HS-27A (cell line): ENCODE measurements at regions not wholly inside any gene's neighbourhood (a gene's known extent, or its start where the extent isn't known, plus 50 kb on each side); places are given as distances from the start of the nearest gene placed in this dataset.

Source experiments
- DNase-seq: peaks from one replicate; pipeline ENCODE4 v3.0.0-alpha.2; 2012; ENCODE audit warnings: low read depth, missing footprints

DNA sequence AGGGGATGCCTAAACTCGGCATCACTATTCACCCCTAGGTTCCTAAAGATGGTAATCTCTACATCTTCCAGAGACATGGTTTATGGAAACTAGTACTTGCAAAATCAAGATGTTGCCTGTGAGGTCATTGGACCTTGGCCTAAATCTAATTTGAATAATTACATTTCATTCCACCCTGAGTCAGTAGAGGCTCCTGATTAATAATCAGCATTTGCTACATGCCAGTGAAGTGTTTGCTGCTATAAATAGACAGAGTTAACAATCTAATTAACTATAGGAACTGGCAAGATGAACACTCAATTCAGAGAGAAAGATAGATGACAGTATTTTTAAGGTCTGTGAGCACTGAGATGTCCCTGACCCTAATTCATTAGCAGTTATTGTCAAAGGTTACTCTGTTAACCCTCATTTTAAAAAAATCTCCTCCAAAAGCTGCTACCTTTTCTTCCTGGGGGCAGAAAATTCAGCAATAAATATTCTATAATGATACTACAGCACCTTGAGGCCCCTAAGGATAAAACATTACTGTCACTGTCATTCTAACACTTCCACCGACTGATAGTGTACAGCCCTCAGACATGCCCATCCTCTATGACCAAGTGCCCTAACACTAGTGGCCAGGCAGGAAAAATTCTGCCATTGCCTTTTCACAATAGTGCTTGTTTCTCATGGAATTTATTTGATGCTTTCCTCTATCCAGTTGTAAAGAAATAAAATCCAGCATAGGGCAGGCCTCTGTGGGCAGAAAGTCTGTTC lies 65.7 kb upstream of the CCDC196 start:
- DNase-seq, result no peak

DNA sequence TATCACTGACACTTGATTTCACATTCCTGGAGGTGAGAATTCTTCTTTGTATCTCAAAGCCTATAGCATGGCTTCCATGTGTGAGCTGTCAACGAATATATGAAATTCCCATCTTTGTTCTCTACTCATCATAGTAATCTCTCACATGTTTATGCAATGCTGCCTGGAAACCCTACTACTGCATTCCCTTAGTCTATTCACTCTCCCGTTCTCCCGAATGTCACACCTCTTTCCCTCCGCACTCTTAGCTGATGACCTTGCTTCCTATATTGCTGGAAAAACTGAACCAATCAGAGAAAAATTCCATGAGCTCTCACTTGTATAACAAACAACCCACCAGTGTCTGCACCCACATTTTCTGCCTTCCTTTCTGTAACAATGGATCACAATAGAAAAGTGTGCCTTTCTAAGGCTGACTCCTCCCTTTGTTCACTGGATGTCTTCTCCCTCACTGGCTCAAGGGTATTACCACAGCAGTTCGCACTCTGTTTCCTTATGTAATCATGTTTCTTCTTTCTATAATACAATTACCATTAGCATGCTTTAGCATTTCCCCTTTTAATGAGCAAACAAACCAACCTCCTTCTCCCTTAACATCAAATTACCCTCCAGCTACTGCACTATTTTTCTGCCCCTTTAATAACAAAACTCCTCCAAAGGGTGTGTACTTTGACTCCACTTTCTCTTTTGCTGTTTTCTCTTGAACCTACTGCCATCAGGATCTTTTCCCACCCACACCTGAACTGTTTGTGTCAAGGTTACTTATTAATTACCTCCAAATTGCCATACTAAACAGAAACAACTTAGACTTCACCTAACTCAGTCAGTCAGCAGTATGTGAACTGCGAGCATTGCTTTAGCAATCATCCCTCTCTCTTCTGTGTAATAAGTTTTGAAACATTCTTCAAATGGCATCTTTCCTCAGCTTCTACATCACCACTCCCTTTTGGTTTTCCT lies 63.9 kb upstream of the CCDC196 start:
- DNase-seq, result no peak

DNA sequence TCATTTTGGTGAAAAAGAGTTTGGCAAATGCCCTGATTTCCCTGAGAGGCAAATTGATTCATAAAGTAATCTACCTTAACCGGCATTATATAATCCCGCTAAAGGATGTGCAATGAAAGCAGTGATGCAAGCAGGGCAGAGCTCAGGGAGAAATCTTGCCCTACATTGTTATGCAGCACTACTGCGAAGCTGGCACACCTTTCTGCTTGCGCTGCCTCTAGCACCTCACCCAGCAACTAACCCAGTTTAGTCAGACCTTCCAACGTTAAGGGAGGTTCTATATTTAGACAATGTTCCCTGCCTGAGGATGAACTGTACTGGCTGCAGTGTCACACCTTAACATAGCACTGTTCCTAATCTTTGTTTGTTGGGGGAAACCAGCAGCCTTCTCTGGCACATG lies 60.8 kb upstream of the CCDC196 start:
- DNase-seq, result no peak

DNA sequence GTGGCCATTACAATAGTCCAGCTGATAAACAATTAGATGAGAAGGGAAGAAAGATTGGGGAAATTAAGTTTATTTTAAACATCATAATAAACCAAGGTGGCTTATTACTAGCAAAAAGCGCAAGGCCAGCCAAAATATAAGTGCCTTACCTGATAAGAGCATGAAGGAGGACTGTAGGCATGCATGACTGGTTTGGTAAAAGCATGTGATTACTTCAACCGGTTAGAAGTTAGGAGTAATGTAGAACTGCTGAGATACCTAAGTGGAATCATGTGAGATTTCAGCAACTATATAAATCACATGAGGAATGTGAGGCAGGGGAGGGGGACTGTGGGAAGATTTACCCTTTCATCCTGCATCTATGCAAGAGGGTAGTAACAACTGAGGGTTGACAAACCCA lies 59.7 kb upstream of the CCDC196 start:
- DNase-seq, result no peak

DNA sequence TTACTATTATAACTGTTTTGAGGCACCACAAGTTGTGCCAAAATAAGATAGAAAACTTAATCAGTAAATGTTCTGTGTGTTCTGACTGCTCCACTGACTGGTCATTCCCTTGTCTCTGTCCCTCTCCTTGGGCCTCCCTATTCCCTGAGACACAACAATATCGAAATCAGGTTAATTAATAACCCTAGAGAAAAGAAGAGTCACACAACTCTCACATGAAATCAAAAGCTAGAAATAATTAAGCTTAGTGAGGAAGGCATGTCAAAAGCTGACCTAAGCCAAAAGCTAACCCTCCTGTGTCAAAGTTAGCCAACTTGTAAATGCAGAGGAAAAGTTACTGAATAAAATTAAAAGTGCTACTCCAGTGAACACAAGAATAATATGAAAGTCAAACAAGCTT lies 53.8 kb upstream of the CCDC196 start:
- no peak for DNase-seq

DNA sequence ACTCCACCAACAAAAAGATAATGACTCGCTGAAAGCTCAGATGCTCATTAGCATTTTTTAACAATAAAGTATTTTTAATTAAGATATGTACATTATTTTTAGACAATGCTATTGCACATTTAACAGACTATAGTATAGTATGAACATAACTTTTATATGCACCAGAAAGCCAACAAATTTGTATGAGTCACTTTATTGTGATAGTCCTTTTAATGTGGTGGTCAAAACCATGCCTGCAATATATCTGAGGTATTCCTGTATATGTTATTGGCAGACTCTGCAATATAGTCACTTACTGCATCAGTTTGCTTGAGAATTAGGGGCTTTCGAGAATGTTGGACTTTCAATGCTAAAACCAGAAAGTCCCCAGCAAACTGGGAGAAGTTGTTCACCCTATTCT lies 51.7 kb upstream of the CCDC196 start:
- no peak for DNase-seq

DNA sequence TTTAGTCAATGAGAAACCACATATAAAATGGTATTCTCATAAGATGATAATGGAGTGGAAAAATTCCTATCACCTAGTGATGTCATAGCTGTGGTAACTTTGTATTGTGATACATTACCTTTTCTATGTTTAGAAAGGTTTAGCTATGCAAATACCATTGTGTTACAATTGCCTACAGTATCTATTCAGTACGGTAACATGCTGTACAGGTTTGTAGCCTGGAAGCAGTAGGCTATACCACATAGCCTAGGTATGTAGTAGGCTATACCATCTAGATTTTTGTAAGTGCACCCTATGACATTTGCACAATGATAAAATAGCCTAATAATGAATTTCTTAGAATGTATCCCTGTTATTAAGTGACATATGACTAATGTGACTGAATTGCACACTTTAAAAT lies 50.5 kb upstream of the CCDC196 start:
- DNase-seq, result no peak
